GM18519 (cell line): ENCODE measurements at regions not wholly inside any gene's neighbourhood (a gene's known extent, or its start where the extent isn't known, plus 50 kb on each side); places are given as distances from the start of the nearest gene placed in this dataset.

Experiments
- ATAC-seq: cut with Tn5 transposase; IDR thresholded peaks from one replicate; pipeline ENCODE4 v1.9.1; 2021; ENCODE audit warnings: mild to moderate bottlenecking, moderate library complexity; ENCODE audit not compliant: unreplicated experiment, low FRiP score

DNA sequence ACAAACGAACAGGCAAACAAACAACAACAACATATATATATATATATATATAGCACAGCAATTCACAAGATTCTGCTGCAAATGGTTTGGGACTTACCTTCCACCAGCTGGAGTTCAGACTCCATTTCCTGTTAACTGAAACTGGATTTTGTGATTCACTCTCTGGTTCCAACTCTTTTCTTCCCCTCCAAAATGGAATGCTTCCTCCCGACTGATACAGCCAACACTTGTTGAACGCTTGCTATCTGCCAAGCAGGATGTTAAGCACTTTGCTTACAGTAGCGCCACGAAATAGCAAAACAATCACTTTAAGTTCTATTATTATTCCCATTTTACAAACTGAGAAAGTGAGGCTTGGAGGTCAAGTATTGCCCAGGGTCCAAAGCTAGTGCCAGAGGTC lies 116.0 kb upstream of the TMEM132C start:
- ATAC-seq, result no peak

DNA sequence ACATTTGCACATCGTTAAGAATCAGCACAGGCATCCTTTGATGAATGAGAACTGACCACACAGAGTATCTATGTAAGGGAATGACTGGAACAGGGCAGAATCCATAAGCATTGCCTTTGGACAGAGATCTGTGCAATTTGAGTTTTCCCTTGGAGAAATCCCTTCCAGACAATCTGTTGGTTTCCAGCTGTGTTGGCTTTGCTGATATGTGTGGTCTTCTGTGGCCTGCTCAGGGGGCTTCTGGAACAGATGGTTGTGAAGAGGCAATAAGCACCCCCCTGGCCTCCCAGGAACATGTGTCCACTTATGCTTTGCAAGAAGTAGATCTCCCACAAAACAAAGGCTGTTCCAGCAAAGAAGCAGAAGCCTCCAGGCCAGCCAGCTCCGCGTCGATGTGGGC lies 111.4 kb upstream of the TMEM132C start:
- ATAC-seq, result no peak

DNA sequence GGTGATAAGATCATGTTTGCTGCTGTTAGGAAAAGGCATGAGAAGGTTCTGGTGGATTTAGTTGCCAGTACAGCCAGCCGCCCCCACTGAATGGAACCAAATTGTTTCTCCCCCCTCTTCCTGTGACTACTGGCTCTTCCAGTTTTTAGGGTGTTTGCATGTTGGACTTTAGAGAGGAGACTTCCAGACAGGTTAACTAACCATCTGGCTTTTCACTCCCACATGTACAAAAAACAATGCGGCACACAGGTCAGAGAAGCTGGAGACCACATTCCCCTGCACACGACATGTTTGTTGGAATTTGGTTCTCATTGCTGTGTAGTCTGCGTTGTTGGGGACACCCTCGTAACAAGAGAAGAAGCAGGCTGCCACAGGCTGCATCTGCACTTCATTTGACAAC lies 103.9 kb upstream of the TMEM132C start:
- no peak for ATAC-seq

DNA sequence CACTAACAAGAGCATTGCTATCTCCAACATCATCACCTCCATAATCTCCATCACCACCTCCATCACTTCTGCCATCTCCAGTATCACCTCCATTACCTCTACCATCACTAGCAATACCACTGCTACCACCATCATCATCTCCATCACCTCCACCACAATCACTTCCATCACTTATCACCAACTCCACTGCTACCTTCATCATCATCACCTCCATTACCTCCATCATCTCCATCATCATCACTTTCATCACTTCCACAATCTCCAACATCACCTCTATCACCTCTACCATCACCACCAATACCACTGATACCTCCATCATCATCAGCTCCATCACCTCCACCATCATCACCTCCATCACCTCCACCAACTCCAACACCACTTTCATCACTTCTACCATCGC lies 102.4 kb upstream of the TMEM132C start:
- ATAC-seq, result no peak

DNA sequence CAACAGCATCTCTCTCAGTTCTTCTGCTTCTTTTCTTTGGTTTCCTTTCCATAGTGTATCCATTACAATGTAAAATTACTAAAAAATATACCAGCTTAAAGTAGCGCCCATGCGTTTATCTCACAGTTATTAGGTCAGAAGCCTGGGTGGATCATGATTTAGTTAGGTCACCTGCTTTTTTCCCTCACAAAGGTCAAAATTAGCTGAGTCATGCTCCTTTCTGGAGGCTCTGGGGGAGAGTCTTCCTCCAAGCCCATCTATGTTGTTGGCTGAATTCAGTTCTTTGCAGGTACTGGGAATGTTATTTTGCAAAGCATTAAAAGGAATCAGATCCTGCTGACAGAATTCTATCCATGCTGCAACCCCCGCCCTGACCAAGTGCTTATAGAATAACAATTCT lies 101.6 kb upstream of the TMEM132C start:
- no peak for ATAC-seq

DNA sequence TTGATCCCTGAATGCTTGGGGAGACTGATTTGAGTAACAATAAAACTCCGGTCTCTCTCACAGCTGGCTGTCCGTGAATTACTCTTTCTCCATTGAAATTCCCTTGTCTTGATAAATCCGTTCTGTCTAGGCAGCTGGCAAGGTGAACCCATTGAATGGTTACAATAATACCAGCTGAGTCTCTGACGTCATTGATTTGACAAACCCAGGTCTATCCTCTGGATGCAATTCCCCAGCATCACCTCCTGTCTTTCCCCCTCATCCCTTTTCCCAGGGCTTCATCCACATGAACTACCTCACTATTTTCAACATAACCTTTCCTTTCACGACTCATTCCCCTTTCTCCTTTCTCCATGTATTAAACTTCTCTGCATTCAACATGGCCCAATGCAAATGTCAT lies 98.7 kb upstream of the TMEM132C start:
- no peak for ATAC-seq

DNA sequence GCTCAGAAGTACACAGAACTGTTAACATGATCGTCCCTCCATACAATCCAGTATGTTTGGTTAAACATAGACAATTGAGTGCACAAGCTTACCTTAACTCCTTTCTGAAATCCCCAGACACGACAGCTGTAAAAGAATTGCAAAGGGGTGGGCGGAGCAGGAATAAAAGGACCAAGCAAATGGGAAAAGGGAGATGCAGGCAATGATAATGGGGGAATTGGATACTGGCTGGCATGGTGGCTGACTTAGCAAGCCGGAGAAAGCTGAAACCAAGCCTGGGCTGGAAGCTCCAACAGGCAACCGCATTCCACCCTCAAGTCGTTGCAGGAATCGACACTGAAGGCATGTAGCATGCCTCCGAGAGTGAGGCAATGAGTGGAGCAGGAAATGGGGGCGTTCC lies 96.8 kb upstream of the TMEM132C start:
- no peak for ATAC-seq

DNA sequence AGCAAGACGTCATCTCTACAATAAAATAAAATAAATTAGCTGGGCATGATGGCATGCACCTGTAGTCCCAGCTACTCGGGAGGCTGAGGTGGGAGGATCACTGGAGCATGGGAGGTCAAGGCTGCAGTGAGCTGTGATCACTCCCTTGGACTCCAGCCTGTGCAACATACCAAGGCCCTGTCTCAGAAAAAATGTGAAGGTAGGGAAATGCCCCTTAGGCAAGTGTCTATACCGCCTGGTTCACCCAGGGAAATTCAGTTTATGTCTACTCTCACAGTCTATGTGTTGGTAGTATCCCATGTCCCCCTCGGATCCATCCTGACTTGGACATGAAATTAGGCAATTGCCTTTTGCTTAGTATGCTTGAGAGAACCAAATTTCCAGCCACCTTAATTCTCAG lies 88.4 kb upstream of the TMEM132C start:
- no peak for ATAC-seq

DNA sequence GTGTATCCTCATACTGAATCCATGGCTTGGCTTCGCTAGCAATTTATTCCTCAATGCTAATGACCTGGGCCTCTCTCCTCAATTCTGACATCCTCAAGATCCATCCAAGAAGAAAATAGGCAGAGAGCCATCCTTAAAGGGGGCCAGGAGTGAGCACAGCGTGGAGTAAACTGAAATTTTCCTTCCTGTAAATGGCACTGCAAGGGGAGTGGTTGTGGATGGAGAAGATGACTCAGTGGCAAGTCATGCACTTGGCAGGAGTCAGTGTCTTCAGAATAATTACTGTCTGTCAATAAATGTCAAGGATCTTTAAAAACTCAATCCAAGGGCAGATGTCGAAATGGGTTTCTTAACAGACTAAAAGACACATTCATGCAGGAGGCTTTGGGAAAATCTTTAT lies 88.0 kb upstream of the TMEM132C start:
- ATAC-seq, result no peak

DNA sequence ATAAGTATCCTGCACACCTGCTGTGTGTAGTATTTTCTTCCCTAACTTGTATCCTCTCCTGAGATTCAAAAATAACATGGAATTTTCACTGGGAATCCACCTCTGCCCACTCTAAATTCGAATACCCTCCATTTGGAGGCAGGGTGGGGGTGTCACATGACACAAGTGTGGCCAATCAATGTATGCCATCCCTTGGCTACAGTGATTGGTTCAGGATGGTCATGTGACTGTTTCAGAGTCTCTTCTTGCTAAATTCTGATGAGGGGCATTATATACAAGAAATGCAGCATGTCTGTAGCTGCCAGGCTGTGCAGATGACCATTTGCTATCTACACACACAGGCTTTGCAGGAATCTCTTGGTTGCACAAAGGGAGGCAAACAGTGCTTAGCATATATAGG lies 86.8 kb upstream of the TMEM132C start:
- ATAC-seq, result no peak

DNA sequence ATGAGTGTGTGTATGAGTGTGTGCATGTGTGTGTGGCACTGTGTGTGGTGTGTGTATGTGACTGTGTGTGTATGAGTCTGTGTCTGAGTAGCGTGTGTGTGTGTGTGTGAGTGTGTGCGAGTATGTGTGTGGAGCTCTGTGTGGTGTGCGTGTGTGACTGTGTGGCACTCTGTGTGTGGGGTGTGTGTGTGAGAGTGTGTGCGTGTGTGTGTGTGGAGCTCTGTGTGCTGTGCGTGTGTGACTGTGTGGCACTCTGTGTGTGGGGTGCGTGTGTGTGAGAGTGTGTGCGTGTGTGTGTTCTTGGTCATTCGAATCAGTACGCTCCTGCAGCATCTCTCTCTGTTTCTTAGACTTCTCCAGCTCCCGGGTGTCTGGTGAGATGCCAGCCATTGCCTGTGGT lies 76.9 kb upstream of the TMEM132C start:
- no peak for ATAC-seq

DNA sequence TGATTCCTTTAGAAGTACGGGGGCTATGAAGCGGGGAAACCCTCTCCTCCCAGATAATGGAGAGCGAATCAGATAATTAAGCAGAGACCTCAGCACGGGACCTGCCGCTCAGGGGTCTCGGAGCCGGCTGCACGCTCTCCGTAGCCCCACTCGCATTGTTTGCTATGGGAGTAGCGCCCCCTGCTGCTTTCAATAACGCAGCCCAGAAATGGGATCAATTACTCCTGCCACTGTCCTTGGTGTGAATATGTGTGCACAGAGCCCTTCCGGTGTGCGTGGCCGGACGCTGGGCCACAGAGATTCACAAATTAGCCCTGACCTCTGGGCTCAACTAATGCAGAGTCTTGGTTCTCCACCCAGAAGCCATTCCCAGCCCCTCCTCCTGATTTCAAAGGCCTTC lies 76.4 kb upstream of the TMEM132C start:
- no peak for ATAC-seq

DNA sequence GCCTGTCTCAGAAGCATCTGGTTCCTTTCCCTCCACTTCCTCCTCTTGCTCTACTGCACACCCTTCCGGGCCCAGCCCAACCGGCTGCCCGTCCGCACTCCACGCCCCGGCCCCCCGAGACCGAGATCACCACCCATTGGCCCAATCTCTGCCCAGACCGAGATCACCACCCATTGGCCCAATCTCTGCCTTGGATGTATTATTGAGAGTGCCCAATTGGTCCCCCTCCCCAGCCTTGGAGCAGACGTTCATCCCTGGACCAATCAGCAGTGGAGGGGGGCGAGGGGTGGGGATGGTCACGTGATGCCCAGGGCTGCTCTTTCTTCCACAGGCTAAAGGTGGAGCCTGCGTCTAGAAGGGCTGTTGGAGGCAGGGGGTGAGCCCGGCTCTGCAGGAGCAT lies 75.6 kb upstream of the TMEM132C start:
- no peak for ATAC-seq

DNA sequence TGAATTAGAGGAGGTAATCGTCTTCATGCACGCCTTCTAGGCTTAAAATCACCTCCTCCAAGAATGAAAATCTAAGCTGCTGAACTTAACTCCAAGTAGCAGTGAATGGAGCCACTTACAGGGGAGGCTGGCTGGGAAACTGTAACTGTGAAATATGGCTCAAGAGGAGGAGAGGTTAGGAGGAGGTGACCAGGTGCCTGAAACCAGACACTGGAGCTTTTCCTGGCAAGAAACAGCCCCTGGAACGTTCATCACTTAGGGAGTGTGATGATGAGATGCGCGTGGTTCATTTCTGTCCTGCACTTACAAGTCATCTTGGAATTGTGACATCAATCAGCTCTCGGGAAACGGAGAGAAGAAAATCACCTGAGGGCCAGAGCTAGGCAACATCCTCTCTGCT lies 62.3 kb upstream of the TMEM132C start:
- ATAC-seq, result no peak

DNA sequence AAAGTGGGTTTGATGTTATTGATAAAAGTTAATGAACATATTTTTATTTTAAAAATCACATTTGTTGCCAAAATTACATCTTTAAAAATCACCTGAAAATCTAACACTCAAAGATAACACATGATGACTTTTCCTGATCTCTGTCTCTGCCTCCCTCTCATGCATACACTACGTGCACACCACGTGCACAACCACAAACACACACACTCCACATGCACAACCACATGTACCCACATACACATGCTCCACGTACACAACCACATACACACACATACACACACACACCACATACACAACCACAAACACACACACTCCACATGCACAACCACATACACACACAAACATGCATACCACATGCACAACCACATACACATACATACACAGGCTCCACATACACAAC lies 61.8 kb upstream of the TMEM132C start:
- ATAC-seq, result no peak

DNA sequence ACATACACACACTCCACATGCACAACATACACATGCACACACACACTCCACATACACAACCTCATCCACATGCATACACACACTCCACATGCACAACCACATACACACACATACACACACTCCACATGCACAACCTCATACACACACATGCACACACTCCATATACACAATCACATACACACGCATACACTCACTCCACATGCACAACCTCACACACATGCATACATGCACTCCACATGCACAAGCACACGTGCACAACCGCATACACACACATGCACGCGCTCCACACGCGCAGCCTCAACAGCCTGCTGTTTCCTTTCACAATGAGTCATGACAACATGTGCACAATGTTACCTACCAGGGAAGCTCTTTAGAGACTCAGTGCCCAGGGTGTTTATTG lies 61.2 kb upstream of the TMEM132C start:
- no peak for ATAC-seq
